ENCODE measurements at regions not wholly inside any gene's neighbourhood (a gene's known extent, or its start where the extent isn't known, plus 50 kb on each side); places are given as distances from the start of the nearest gene placed in this dataset.

- Mint-ChIP-seq H3K4me3 (no peak overlapping the region), H3K9me3 (peaks cover 7% of the 10 kb centered on the region), H3K36me3 (ENCODE audit: low read depth) (peaks cover 14% of the 10 kb centered on the region), H3K27ac (peak overlapping the region; percentile 24), H3K27me3 (ENCODE audit: low read depth) (no peaks in the 10 kb centered on the region), H3K4me1 (ENCODE audit: low read depth) (peaks cover 46% of the 10 kb centered on the region)
Observed at GRCh38 chr2:8525582-8526402, 156.1 kb upstream of the ID2 start.

GRCh38 chr2:8526403-8526696 is 155.5 kb upstream of the ID2 start:
- Mint-ChIP-seq H3K4me1 (ENCODE audit: low read depth) (peaks cover 41% of the 10 kb centered on the region), H3K9me3 (peaks cover 12% of the 10 kb centered on the region), H3K36me3 (ENCODE audit: low read depth) (peaks cover 16% of the 10 kb centered on the region), H3K27me3 (ENCODE audit: low read depth) (no peaks in the 10 kb centered on the region), H3K4me3 (no peak overlapping the region), H3K27ac (no peak overlapping the region)

- peaks cover 17% of the 10 kb centered on the region for H3K36me3 Mint-ChIP-seq (ENCODE audit: low read depth)
- H3K4me3 Mint-ChIP-seq = no peak overlapping the region
- H3K4me1 Mint-ChIP-seq (ENCODE audit: low read depth) = peaks cover 34% of the 10 kb centered on the region
- no peaks in the 10 kb centered on the region for H3K27me3 Mint-ChIP-seq (ENCODE audit: low read depth)
- H3K27ac Mint-ChIP-seq = no peak overlapping the region
- H3K9me3 Mint-ChIP-seq = peaks cover 19% of the 10 kb centered on the region
Observed at GRCh38 chr2:8527031-8527430, 154.8 kb upstream of the ID2 start.

- Mint-ChIP-seq H3K4me3 (no peak overlapping the region), H3K27me3 (ENCODE audit: low read depth) (no peaks in the 10 kb centered on the region), H3K36me3 (ENCODE audit: low read depth) (peaks cover 16% of the 10 kb centered on the region), H3K27ac (no peak overlapping the region), H3K4me1 (ENCODE audit: low read depth) (peaks cover 28% of the 10 kb centered on the region), H3K9me3 (peaks cover 25% of the 10 kb centered on the region)
Observed at GRCh38 chr2:8527676-8528075, 154.2 kb upstream of the ID2 start.

- no peaks in the 10 kb centered on the region for H3K27me3 Mint-ChIP-seq (ENCODE audit: low read depth)
- H3K36me3 Mint-ChIP-seq (ENCODE audit: low read depth) = peaks cover 14% of the 10 kb centered on the region
- H3K9me3 Mint-ChIP-seq = peaks cover 29% of the 10 kb centered on the region
- H3K4me1 Mint-ChIP-seq (ENCODE audit: low read depth) = peaks cover 19% of the 10 kb centered on the region
- no peak overlapping the region for H3K27ac Mint-ChIP-seq
- H3K4me3 Mint-ChIP-seq = no peak overlapping the region
Observed at GRCh38 chr2:8528863-8529262, 153.0 kb upstream of the ID2 start.

- H3K27ac Mint-ChIP-seq = peak overlapping the region; percentile 11
- H3K4me3 Mint-ChIP-seq = no peak overlapping the region
- H3K9me3 Mint-ChIP-seq = peaks cover 29% of the 10 kb centered on the region
- peaks cover 14% of the 10 kb centered on the region for H3K4me1 Mint-ChIP-seq (ENCODE audit: low read depth)
- H3K36me3 Mint-ChIP-seq (ENCODE audit: low read depth) = peaks cover 13% of the 10 kb centered on the region
- no peaks in the 10 kb centered on the region for H3K27me3 Mint-ChIP-seq (ENCODE audit: low read depth)
Observed at GRCh38 chr2:8529706-8530277, 152.1 kb upstream of the ID2 start.

GRCh38 chr2:8531481-8531880 is 150.4 kb upstream of the ID2 start:
- Mint-ChIP-seq H3K27me3 (ENCODE audit: low read depth) (no peaks in the 10 kb centered on the region), H3K36me3 (ENCODE audit: low read depth) (peaks cover 13% of the 10 kb centered on the region), H3K27ac (no peak overlapping the region), H3K4me3 (no peak overlapping the region), H3K4me1 (ENCODE audit: low read depth) (peaks cover 7% of the 10 kb centered on the region), H3K9me3 (peaks cover 29% of the 10 kb centered on the region)

- Mint-ChIP-seq H3K27me3 (ENCODE audit: low read depth) (no peaks in the 10 kb centered on the region), H3K4me1 (ENCODE audit: low read depth) (peaks cover 8% of the 10 kb centered on the region), H3K4me3 (no peak overlapping the region), H3K9me3 (peaks cover 29% of the 10 kb centered on the region), H3K27ac (no peak overlapping the region), H3K36me3 (ENCODE audit: low read depth) (peaks cover 13% of the 10 kb centered on the region)
Observed at GRCh38 chr2:8532438-8532837, 149.4 kb upstream of the ID2 start.

GRCh38 chr2:8533923-8534322 is 147.9 kb upstream of the ID2 start:
- H3K27ac Mint-ChIP-seq = no peak overlapping the region
- H3K9me3 Mint-ChIP-seq = peaks cover 29% of the 10 kb centered on the region
- peaks cover 15% of the 10 kb centered on the region for H3K4me1 Mint-ChIP-seq (ENCODE audit: low read depth)
- no peak overlapping the region for H3K4me3 Mint-ChIP-seq
- peaks cover 3% of the 10 kb centered on the region for H3K27me3 Mint-ChIP-seq (ENCODE audit: low read depth)
- H3K36me3 Mint-ChIP-seq (ENCODE audit: low read depth) = peaks cover 15% of the 10 kb centered on the region

- H3K4me1 Mint-ChIP-seq (ENCODE audit: low read depth) = peaks cover 17% of the 10 kb centered on the region
- no peak overlapping the region for H3K4me3 Mint-ChIP-seq
- H3K36me3 Mint-ChIP-seq (ENCODE audit: low read depth) = peaks cover 15% of the 10 kb centered on the region
- no peak overlapping the region for H3K27ac Mint-ChIP-seq
- H3K9me3 Mint-ChIP-seq = peaks cover 29% of the 10 kb centered on the region
- H3K27me3 Mint-ChIP-seq (ENCODE audit: low read depth) = peaks cover 3% of the 10 kb centered on the region
Observed at GRCh38 chr2:8534386-8534728, 147.5 kb upstream of the ID2 start.

GRCh38 chr2:8534729-8535468 is 147.0 kb upstream of the ID2 start:
- Mint-ChIP-seq H3K4me1 (ENCODE audit: low read depth) (peaks cover 20% of the 10 kb centered on the region), H3K27me3 (ENCODE audit: low read depth) (peaks cover 3% of the 10 kb centered on the region), H3K4me3 (no peak overlapping the region), H3K36me3 (ENCODE audit: low read depth) (peaks cover 10% of the 10 kb centered on the region), H3K9me3 (peaks cover 27% of the 10 kb centered on the region), H3K27ac (no peak overlapping the region)

GRCh38 chr2:8535469-8535795 is 146.4 kb upstream of the ID2 start:
- Mint-ChIP-seq H3K9me3 (peaks cover 24% of the 10 kb centered on the region), H3K36me3 (ENCODE audit: low read depth) (peaks cover 8% of the 10 kb centered on the region), H3K27ac (no peak overlapping the region), H3K4me3 (no peak overlapping the region), H3K4me1 (ENCODE audit: low read depth) (peaks cover 26% of the 10 kb centered on the region), H3K27me3 (ENCODE audit: low read depth) (peaks cover 3% of the 10 kb centered on the region)

GRCh38 chr2:8535821-8536685 is 145.8 kb upstream of the ID2 start:
- Mint-ChIP-seq H3K27me3 (ENCODE audit: low read depth) (peaks cover 3% of the 10 kb centered on the region), H3K36me3 (ENCODE audit: low read depth) (peaks cover 8% of the 10 kb centered on the region), H3K4me3 (no peak overlapping the region), H3K9me3 (peaks cover 20% of the 10 kb centered on the region), H3K4me1 (ENCODE audit: low read depth) (peaks cover 32% of the 10 kb centered on the region), H3K27ac (no peak overlapping the region)

- peaks cover 7% of the 10 kb centered on the region for H3K36me3 Mint-ChIP-seq (ENCODE audit: low read depth)
- peaks cover 40% of the 10 kb centered on the region for H3K4me1 Mint-ChIP-seq (ENCODE audit: low read depth)
- H3K27ac Mint-ChIP-seq = peak overlapping the region; percentile 62
- H3K9me3 Mint-ChIP-seq = peaks cover 11% of the 10 kb centered on the region
- H3K27me3 Mint-ChIP-seq (ENCODE audit: low read depth) = peaks cover 3% of the 10 kb centered on the region
- no peak overlapping the region for H3K4me3 Mint-ChIP-seq
Observed at GRCh38 chr2:8536686-8537561, 144.9 kb upstream of the ID2 start.
